ENCODE measurements at regions not wholly inside any gene's neighbourhood (a gene's known extent, or its start where the extent isn't known, plus 50 kb on each side); places are given as distances from the start of the nearest gene placed in this dataset.

- TF ChIP-seq, protein P1, sequence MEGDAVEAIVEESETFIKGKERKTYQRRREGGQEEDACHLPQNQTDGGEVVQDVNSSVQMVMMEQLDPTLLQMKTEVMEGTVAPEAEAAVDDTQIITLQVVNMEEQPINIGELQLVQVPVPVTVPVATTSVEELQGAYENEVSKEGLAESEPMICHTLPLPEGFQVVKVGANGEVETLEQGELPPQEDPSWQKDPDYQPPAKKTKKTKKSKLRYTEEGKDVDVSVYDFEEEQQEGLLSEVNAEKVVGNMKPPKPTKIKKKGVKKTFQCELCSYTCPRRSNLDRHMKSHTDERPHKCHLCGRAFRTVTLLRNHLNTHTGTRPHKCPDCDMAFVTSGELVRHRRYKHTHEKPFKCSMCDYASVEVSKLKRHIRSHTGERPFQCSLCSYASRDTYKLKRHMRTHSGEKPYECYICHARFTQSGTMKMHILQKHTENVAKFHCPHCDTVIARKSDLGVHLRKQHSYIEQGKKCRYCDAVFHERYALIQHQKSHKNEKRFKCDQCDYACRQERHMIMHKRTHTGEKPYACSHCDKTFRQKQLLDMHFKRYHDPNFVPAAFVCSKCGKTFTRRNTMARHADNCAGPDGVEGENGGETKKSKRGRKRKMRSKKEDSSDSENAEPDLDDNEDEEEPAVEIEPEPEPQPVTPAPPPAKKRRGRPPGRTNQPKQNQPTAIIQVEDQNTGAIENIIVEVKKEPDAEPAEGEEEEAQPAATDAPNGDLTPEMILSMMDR (IDR thresholded peaks at IDR 0.05; ENCODE audit: low read length) = no peak
- TF ChIP-seq EZH2 (IDR thresholded peaks at IDR 0.05; ENCODE audit: borderline replicate concordance, low read length) = no peak
Measured at GRCh38 chr9:110093417-110093816, 114.5 kb downstream of the C9orf152 start.
